ENCODE measurements at regions not wholly inside any gene's neighbourhood (a gene's known extent, or its start where the extent isn't known, plus 50 kb on each side); places are given as distances from the start of the nearest gene placed in this dataset.

DNA sequence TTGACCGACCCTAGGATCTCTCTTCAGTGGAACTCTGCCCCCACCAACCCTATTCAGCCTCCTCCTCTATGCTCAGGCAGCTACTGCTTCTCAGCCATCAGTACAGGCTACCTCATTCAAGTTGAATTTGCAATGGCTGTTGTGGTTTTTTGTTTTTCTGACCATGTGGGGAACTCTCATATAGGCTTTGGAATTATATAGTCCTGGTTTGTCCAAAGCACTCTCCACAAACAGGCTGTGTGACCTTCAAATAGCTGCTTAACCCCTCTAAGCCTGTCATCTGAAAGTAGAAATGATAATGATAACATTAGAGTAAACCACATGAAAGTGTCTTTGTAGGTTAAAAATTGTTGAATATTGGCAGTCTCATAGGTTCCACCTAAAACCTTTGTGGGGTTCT lies 80.3 kb downstream of the UNC5CL start:
- Histone ChIP-seq H3K4ac (replicated peaks; ENCODE audit: insufficient read length, low read depth, low read length) (no peak overlapping the region), H3K56ac (replicated peaks; ENCODE audit: insufficient read length, low read depth, low read length) (no peak overlapping the region), H2BK12ac (ENCODE audit: low read depth, low read length) (no peak overlapping the region), H4K5ac (ENCODE audit: insufficient read length, low read depth, low read length) (no peak overlapping the region), H4K91ac (replicated peaks; ENCODE audit: insufficient read length, low read length) (no peak overlapping the region), H2AFZ (ENCODE audit: low read length) (no peak overlapping the region), H2BK15ac (ENCODE audit: low read length) (no peak overlapping the region), H3K27ac (ENCODE audit: low read depth, low read length) (no peak overlapping the region), H3K9me3 (ENCODE audit: insufficient read depth in 2 of 2, low read depth in 1 of 2, low read length in 1 of 2) (no peaks in the 10 kb centered on the region), H3K27me3 (replicated peaks in 1 of 4; ENCODE audit: control insufficient read depth in 3 of 4, extremely low read depth in 1 of 4, insufficient read depth in 3 of 4, low read length in 3 of 4) (no peaks in the 10 kb centered on the region), H2BK5ac (ENCODE audit: low read depth, low read length) (no peak overlapping the region), H3K18ac (ENCODE audit: extremely low read depth, low read length) (no peak overlapping the region), H3K4me1 (replicated peaks in 1 of 4; ENCODE audit: control insufficient read depth in 3 of 4, insufficient read depth in 4 of 4, low read length in 3 of 4) (peaks cover 0 to 3% (median 0%) of the 10 kb centered on the region in 4 experiments; a peak in 1 of 7 replicates), H3K4me2 (ENCODE audit: insufficient read depth in 1 of 2, low read depth in 2 of 2, low read length in 2 of 2) (no peak overlapping the region), H3K23ac (ENCODE audit: insufficient read length) (no peak overlapping the region), H3K23me2 (ENCODE audit: low read depth, low read length) (peaks cover 3% of the 10 kb centered on the region; the same call in 1 of the 2 replicates), H2BK120ac (replicated peaks; ENCODE audit: low read depth, low read length) (no peak overlapping the region), H3K79me1 (ENCODE audit: low read depth, low read length) (no peaks in the 10 kb centered on the region), H4K8ac (ENCODE audit: extremely low read depth, insufficient read depth, low read length) (no peak overlapping the region), H4K20me1 (replicated peaks in 1 of 2; ENCODE audit: control insufficient read depth in 1 of 2, insufficient read depth in 2 of 2, low read length in 2 of 2) (no peaks in the 10 kb centered on the region), H2AK5ac (ENCODE audit: low read depth, low read length) (no peak overlapping the region), H3K14ac (ENCODE audit: insufficient read length) (no peak overlapping the region), H3K9ac (replicated peaks in 1 of 4; ENCODE audit: extremely low read depth in 1 of 4, low read depth in 3 of 4, low read length in 3 of 4) (peak overlapping the region in 1 of 4 experiments; percentile 10; a peak in 1 of 7 replicates), H3K36me3 (ENCODE audit: control insufficient read depth in 2 of 4, insufficient read depth in 4 of 4, low read length in 3 of 4) (no peaks in the 10 kb centered on the region), H2BK20ac (ENCODE audit: low read length) (no peak overlapping the region), H3K79me2 (ENCODE audit: control insufficient read depth in 1 of 2, insufficient read depth in 2 of 2, low read length in 2 of 2) (no peaks in the 10 kb centered on the region), H3K4me3 (ENCODE audit: extremely low read depth in 1 of 4, insufficient read depth in 2 of 4, low read depth in 3 of 4, low read length in 4 of 4) (no peak overlapping the region)
- POLR2A ChIA-PET (ENCODE audit: partially characterized antibody), result no interaction called here
- FAIRE-seq (no peak), DNase-seq (ENCODE audit: low read depth in 1 of 2, low spot score in 2 of 2) (no peak)
- CTCF ChIA-PET (ENCODE audit: partially characterized antibody), result interaction anchor here (0.9 kb wide), 1 partner anchor 80 kb away, joined by 4 read pairs; the partner anchor contains the start of gene UNC5CL
- 89% methylated on average over 1 of the region's 1 CpG; no CpG with 5 or more reads in 1 of the 2 experiments for WGBS, 2 experiments (ENCODE audit: extremely low coverage in 1 of 2, insufficient coverage in 1 of 2, insufficient read length in 1 of 2, insufficient replicate concordance in 2 of 2, low coverage in 1 of 2, low lambda C conversion rate in 2 of 2, missing lambda C conversion rate in 1 of 2)
- TF ChIP-seq MAFK (IDR thresholded peaks at IDR 0.05; ENCODE audit: low read depth, low read length) (no peak), BRCA1 (IDR thresholded peaks at IDR 0.05; ENCODE audit: low read depth, low read length) (no peak), KDM1A (IDR thresholded peaks at IDR 0.05; ENCODE audit: borderline replicate concordance, low read length) (no peak), BCL11A (IDR thresholded peaks at IDR 0.05; ENCODE audit: low read depth in 2 of 2, low read length in 2 of 2) (no peak), SP2 (IDR thresholded peaks at IDR 0.05; ENCODE audit: low read length) (no peak), RFX5 (IDR thresholded peaks at IDR 0.05; ENCODE audit: borderline replicate concordance, low read depth, low read length) (no peak), JUND (IDR thresholded peaks at IDR 0.05; ENCODE audit: low read length) (no peak), RXRA (IDR thresholded peaks at IDR 0.05; ENCODE audit: insufficient read depth, low read depth, low read length) (no peak), SIRT6 (IDR thresholded peaks at IDR 0.05; ENCODE audit: low read length) (no peak), CEBPB (IDR thresholded peaks at IDR 0.05; ENCODE audit: low read depth, low read length) (no peak), FOSL1 (IDR thresholded peaks at IDR 0.05; ENCODE audit: insufficient read depth, low read depth, low read length) (no peak), RBBP5 (IDR thresholded peaks at IDR 0.05; ENCODE audit: borderline replicate concordance, low read depth, low read length) (no peak)
